Motor neuron (in vitro differentiated cells): ENCODE measurements at regions not wholly inside any gene's neighbourhood (a gene's known extent, or its start where the extent isn't known, plus 50 kb on each side); places are given as distances from the start of the nearest gene placed in this dataset.

Source experiments
- ATAC-seq, 8 experiments: fragments of 200-7000 bp; cut with Tn5 transposase; replicated peaks in 6 of 8; 2 replicates each; pipeline ENCODE4 v1.8.0; 2021; ENCODE audit warnings: mild to moderate bottlenecking in 8 of 8, moderate library complexity in 8 of 8
- H3K27ac ChIP-seq, 2 donors: fragments of 250-450 bp; sonication (Bioruptor Pico); 2 replicates each; pipeline ENCODE4 v1.9.0; 2021; ENCODE audit warnings: antibody characterized with exemption in 2 of 2, mild to moderate bottlenecking in 2 of 2, moderate library complexity in 1 of 2
- H3K4me1 ChIP-seq, 2 donors: fragments of 250-450 bp; sonication (Bioruptor Pico); replicated peaks in 1 of 2; 2 replicates each; pipeline ENCODE4 v1.6.1; 2021; ENCODE audit warnings: antibody characterized with exemption in 2 of 2, mild to moderate bottlenecking in 2 of 2, moderate library complexity in 1 of 2
- H3K4me3 ChIP-seq, 5 donors: fragments of 250-450 bp; sonication (Bioruptor Pico); 2 replicates each; pipeline ENCODE4 v1.9.0; 2021; ENCODE audit warnings: antibody characterized with exemption in 5 of 5, mild to moderate bottlenecking in 5 of 5, moderate library complexity in 4 of 5
- WGBS, 10 experiments: fragments of 450-650 bp; shearing (Covaris generic); methylation state at CpG; one replicate each; pipeline ENCODE4 v1.0.0; 2022; 5-methylcytosine and 5-hydroxymethylcytosine counted together
- in situ Hi-C, 9 experiments: fragments of 400-800 bp; cut with MboI; loops; one replicate each; pipeline ENCODE4 v1.15.0; 2021; ENCODE audit warnings: low sequenced_read_pairs in 9 of 9, low pct_unique_long_range_greater_than_20kb in 2 of 9; ENCODE audit not compliant: unreplicated experiment in 9 of 9

DNA sequence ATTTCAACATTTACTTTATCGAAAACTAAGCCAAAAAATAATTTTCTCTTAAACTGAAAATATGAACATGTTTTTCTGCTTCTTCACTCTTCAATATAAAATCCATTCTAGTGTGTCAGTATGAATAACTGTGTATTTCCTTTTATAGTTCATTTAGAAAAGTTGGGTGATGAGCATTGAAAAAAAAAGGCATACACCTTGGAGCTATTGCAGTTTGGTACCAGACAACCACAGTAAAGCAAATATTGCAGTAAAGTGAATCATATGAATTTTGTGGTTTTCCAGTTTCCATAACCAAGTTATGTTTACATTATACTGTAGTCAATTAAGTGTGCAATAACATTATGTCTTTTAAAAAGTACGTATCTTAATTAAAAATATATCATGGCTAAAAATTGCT lies 195.0 kb upstream of the FOXG1 start:
- ATAC-seq = no peak
- H3K4me1 ChIP-seq = peaks cover 0 to 5% of the 10 kb centered on the region in 2 donors
- WGBS, 10 experiments = 6 to 100% (median 82%) methylated on average over 1 to 2 of the region's 2 CpGs
- H3K27ac ChIP-seq = no peak overlapping the region
- in situ Hi-C loops = no loop called here
- H3K4me3 ChIP-seq = no peak overlapping the region

DNA sequence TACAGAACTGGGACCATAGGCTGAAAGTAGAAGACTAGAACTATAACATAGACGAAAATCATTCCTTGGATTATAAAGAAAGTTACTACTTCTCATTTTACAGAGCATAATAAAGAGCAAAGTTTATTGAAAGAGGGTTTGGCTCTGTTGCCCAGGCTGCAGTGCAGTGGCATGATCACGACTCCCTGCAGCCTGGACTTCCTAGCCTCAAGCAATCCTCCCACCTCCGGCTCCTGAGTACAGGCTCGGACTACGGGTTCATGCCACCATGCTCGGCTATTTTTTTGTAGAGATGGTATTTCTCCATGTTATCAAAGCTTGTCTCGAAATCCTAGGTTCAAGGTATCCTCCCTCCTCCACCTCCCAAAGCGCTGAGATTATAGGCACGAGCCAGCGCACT lies 190.1 kb upstream of the FOXG1 start:
- 0 to 93% (median 55%) methylated on average over 1 to 10 of the region's 10 CpGs for WGBS, 10 experiments
- in situ Hi-C loops = no loop called here
- H3K4me3 ChIP-seq = no peak overlapping the region
- H3K4me1 ChIP-seq = no peaks in the 10 kb centered on the region
- ATAC-seq = no peak
- H3K27ac ChIP-seq = no peak overlapping the region

DNA sequence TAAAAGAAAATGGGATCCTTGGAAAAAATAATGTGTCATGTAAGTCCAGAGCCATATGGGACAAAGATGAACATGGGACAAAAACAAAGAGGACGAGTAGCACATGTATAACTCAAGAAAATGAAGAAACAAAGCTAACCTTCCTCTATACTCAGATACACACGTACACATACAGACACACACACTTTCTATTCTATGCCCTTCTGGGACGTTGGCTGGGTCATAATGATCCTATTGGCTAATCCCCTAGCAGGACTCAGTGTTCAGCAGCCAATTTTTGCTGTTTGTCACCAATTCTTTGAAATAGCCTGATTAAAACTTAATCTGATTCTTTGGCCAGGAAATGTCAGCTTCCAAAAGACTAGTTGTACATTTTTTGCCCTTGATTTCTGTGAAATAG lies 189.4 kb upstream of the FOXG1 start:
- ATAC-seq = no peak
- no peak overlapping the region for H3K27ac ChIP-seq
- no peak overlapping the region for H3K4me3 ChIP-seq
- in situ Hi-C loops = no loop called here
- 0 to 100% (median 60%) methylated on average over 1 to 3 of the region's 3 CpGs; no CpG with 5 or more reads in 1 of the 10 experiments for WGBS, 10 experiments
- H3K4me1 ChIP-seq = no peaks in the 10 kb centered on the region

DNA sequence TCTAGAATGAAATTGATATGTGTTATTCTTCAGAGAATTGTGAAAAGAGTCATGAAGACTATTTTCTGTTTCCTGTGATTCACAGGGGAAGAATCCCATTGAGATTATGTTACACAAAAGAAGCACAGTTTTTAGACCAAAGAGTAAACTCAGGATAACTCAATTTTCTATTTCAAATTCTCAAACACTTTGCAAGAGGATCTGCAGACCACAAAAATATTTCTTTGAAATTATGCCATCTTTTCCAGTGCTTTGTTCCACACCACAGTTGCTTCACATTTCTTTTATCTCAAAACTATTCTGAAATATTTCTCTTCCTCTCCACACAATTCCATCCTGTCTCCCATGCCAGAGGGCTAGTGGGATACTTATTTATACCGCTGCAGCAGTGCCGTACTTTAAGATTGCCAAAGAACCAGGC lies 188.9 kb upstream of the FOXG1 start:
- Histone ChIP-seq H3K4me3 (no peak overlapping the region), H3K27ac (no peak overlapping the region), H3K4me1 (no peaks in the 10 kb centered on the region)
- in situ Hi-C loops = no loop called here
- ATAC-seq = no peak
- 0 to 100% (median 49%) methylated on average over 1 to 2 of the region's 2 CpGs; no CpG with 5 or more reads in 2 of the 10 experiments for WGBS, 10 experiments

- ATAC-seq = no peak
- Histone ChIP-seq H3K4me1 (no peaks in the 10 kb centered on the region), H3K4me3 (no peak overlapping the region), H3K27ac (no peak overlapping the region)
- in situ Hi-C loops = no loop called here
- 0 to 100% (median 75%) methylated on average over 1 to 2 of the region's 2 CpGs for WGBS, 10 experiments
These were observed 181.6 kb upstream of the FOXG1 start for GRCh38 chr14:28584951-28585350.

GRCh38 chr14:28589792-28590191 lies 176.8 kb upstream of the FOXG1 start:
- in situ Hi-C loops = no loop called here
- no peaks in the 10 kb centered on the region for H3K4me1 ChIP-seq
- ATAC-seq = no peak
- H3K4me3 ChIP-seq = no peak overlapping the region
- H3K27ac ChIP-seq = no peak overlapping the region
- WGBS, 10 experiments = 0 to 100% (median 50%) methylated on average over 1 of the region's 1 CpG; no CpG with 5 or more reads in 1 of the 10 experiments

DNA sequence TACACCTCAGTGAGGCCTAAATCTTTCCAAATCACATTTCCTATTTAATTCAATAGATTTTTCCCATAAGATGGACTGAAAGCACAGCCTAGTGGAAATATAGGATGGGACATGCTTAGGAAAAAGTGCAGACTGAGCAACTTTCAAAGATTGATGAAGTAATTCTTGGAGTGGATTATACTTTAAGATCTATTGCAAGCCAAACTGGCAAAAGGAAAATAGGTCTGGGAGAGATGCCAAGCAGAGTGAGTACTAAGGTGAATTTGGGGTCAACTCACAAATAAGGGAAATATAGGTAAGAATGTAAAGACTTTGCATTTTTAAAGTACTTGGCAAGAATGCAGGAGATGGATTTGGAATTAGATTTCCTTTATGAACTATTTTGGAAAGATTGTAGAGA lies 170.2 kb upstream of the FOXG1 start:
- in situ Hi-C loops = no loop called here
- ATAC-seq = no peak
- H3K4me1 ChIP-seq = no peaks in the 10 kb centered on the region
- H3K27ac ChIP-seq = no peak overlapping the region
- H3K4me3 ChIP-seq = no peak overlapping the region

DNA sequence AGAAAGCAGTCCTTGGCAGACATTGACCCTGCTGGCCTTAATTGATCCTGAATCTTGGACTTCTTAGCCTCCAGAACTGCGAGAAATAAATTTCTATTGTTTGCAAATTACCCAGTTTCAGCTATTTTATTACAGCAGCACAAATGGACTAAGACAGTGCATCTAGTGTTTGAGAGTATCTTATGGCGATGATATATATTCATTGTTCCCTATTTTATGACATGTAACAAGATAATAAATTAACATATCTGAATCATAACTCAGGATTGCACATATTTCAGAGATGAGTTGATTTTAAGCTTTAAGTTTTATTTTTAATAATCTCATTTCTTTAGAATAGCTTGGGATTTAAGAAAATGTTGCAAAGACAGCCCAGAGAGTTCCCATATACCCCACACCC lies 167.4 kb upstream of the FOXG1 start:
- no peak for ATAC-seq
- in situ Hi-C loops = no loop called here

DNA sequence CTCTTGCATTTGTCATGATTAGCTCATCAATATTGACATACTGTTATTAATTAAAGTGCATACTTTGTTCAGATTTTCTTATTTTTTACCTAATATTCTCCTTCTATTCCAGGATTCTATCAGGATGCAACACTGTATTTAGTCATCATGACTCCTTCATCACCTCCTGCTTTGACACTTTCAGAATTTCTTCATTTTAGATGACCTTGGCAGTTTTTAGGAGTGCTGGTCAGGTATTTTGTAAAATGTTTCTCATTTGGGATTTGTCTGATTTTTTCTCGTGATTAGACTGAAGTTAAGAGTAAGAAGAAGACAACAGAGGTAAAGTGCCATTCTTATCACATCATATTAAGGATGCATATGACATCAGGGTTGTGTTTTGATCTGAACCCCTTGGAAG lies 167.0 kb upstream of the FOXG1 start:
- Histone ChIP-seq H3K27ac (no peak overlapping the region), H3K4me1 (no peaks in the 10 kb centered on the region), H3K4me3 (no peak overlapping the region)
- in situ Hi-C loops = loop anchor here in 1 of 9 experiments (25.0 kb wide), 1 partner anchor 312 kb away; no protein-coding TSS in a partner anchor
- ATAC-seq = no peak
- WGBS, 10 experiments = 0 to 100% (median 40%) methylated on average over 1 of the region's 1 CpG; no CpG with 5 or more reads in 1 of the 10 experiments

More for the DNA sequence above, 167.4 kb upstream of the FOXG1 start:
- no peak overlapping the region for H3K27ac ChIP-seq
- H3K4me1 ChIP-seq = no peaks in the 10 kb centered on the region
- 0 to 100% (median 50%) methylated on average over 1 to 2 of the region's 2 CpGs; no CpG with 5 or more reads in 1 of the 10 experiments for WGBS, 10 experiments
- H3K4me3 ChIP-seq = no peak overlapping the region

- Histone ChIP-seq H3K4me3 (no peak overlapping the region), H3K27ac (no peak overlapping the region), H3K4me1 (peaks cover 20 to 34% of the 10 kb centered on the region in 2 donors)
- no peak for ATAC-seq
- 6 to 91% (median 71%) methylated on average over 4 to 6 of the region's 6 CpGs for WGBS, 10 experiments
- in situ Hi-C loops = loop anchor here in 1 of 9 experiments (25.0 kb wide), 1 partner anchor 316 kb away; no protein-coding TSS in a partner anchor
These were observed 163.0 kb upstream of the FOXG1 start for GRCh38 chr14:28603606-28604005.

GRCh38 chr14:28607661-28608060 lies 158.9 kb upstream of the FOXG1 start:
- WGBS, 10 experiments = 0 to 100% (median 86%) methylated on average over 2 to 5 of the region's 5 CpGs
- Histone ChIP-seq H3K27ac (peak overlapping the region; percentile 5 to 40), H3K4me3 (no peak overlapping the region), H3K4me1 (peaks cover 34 to 70% of the 10 kb centered on the region in 2 donors)
- no peak for ATAC-seq
- in situ Hi-C loops = loop anchor here in 1 of 9 experiments (25.0 kb wide), 1 partner anchor 320 kb away; no protein-coding TSS in a partner anchor

DNA sequence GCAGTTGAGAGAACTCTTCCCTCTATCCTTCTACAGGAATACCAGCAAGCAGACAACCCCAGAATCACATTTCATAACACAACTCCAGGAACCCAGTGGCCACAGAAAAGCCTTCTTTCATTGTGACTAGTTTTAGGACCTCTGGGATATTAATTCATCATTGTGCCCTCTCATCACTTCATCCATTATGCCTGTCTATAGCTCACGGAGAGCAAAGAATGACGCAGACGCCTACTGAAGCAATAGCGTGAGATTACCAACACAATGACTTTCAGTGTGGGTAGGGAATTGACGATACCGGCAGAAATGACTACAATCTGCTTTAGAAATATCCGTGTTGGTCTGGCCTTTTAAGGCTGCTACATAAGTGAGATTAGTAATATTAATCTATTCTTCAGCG lies 158.1 kb upstream of the FOXG1 start:
- in situ Hi-C loops = loop anchor here in 1 of 9 experiments (25.0 kb wide), 1 partner anchor 321 kb away; no protein-coding TSS in a partner anchor
- ATAC-seq = peak in 5 of 8 experiments; percentile 90 to 96 (median 93)
- peaks cover 34 to 70% of the 10 kb centered on the region in 2 donors for H3K4me1 ChIP-seq
- 9 to 60% (median 33%) methylated on average over 2 to 8 of the region's 8 CpGs; no CpG with 5 or more reads in 2 of the 10 experiments for WGBS, 10 experiments
- H3K27ac ChIP-seq = peak overlapping the region; percentile 74 to 87
- peak overlapping the region in 2 of 5 donors; percentile 6 to 13 for H3K4me3 ChIP-seq

GRCh38 chr14:28608851-28609828 lies 157.4 kb upstream of the FOXG1 start:
- Histone ChIP-seq H3K27ac (peak overlapping the region; percentile 74 to 87), H3K4me1 (peaks cover 34 to 70% of the 10 kb centered on the region in 2 donors), H3K4me3 (peak overlapping the region in 2 of 5 donors; percentile 6 to 13)
- in situ Hi-C loops = loop anchor here in 1 of 9 experiments (25.0 kb wide), 1 partner anchor 322 kb away; no protein-coding TSS in a partner anchor
- 0 to 38% (median 22%) methylated on average over 1 to 10 of the region's 10 CpGs for WGBS, 10 experiments
- ATAC-seq = peak; percentile 52 to 74 (median 62)
